HEK293T (cell line): ENCODE measurements at regions not wholly inside any gene's neighbourhood (a gene's known extent, or its start where the extent isn't known, plus 50 kb on each side); places are given as distances from the start of the nearest gene placed in this dataset.

Experiments used
- CTCF ChIA-PET: fragments of 350-600 bp; formaldehyde crosslinking; extraction: SDS; loops from one replicate; lab custom pipeline; 2021; ENCODE audit warnings: antibody characterized with exemption, inconsistent platforms; lab: Yijun Ruan, JAX
- POLR2A ChIA-PET: fragments of 350-600 bp; formaldehyde crosslinking; extraction: SDS; loops from one replicate; lab custom pipeline; 2020; ENCODE audit warnings: antibody characterized with exemption, inconsistent platforms; lab: Yijun Ruan, JAX
- DNase-seq: peaks from one replicate; pipeline ENCODE4 v3.0.0; 2012; ENCODE audit warnings: mixed read lengths; ENCODE audit errors: extremely low spot score
- ARNT ChIP-seq: fragments of 450-650 bp; IDR thresholded peaks from 2 replicates; pipeline ENCODE4 v1.6.1; 2017; ENCODE audit warnings: mild to moderate bottlenecking
- BHLHE40 ChIP-seq: fragments of 450-650 bp; IDR thresholded peaks from 2 replicates; pipeline ENCODE4 v1.6.1; 2016; ENCODE audit warnings: mild to moderate bottlenecking, moderate library complexity, borderline replicate concordance
- CTBP1 ChIP-seq: fragments of 450-650 bp; IDR thresholded peaks from 2 replicates; pipeline ENCODE4 v1.6.1; 2016; ENCODE audit warnings: borderline replicate concordance
- ELF4 ChIP-seq: fragments of 450-650 bp; IDR thresholded peaks from 2 replicates; pipeline ENCODE4 v1.6.1; 2017; ENCODE audit warnings: antibody characterized with exemption
- FOXA1 ChIP-seq: fragments of 450-650 bp; IDR thresholded peaks from 2 replicates; pipeline ENCODE4 v1.6.1; 2016; ENCODE audit warnings: mild to moderate bottlenecking
- FOXK2 ChIP-seq: fragments of 450-650 bp; IDR thresholded peaks from 2 replicates; pipeline ENCODE4 v1.6.1; 2016; ENCODE audit warnings: mild to moderate bottlenecking
- FOXM1 ChIP-seq: fragments of 450-650 bp; IDR thresholded peaks from 2 replicates; pipeline ENCODE4 v1.6.1; 2017; ENCODE audit warnings: mild to moderate bottlenecking, borderline replicate concordance
- HDGF ChIP-seq: fragments of 450-650 bp; IDR thresholded peaks from 2 replicates; pipeline ENCODE4 v1.6.1; 2017; ENCODE audit warnings: antibody characterized with exemption, borderline replicate concordance
- L3MBTL2 ChIP-seq: fragments of 450-650 bp; conservative IDR thresholded peaks from 2 replicates; pipeline ENCODE4 v1.6.1; 2016; ENCODE audit warnings: mild to moderate bottlenecking
- LEF1 ChIP-seq: fragments of 450-650 bp; IDR thresholded peaks from 2 replicates; pipeline ENCODE4 v1.6.1; 2017; ENCODE audit warnings: mild to moderate bottlenecking, borderline replicate concordance
- NFRKB ChIP-seq: fragments of 450-650 bp; IDR thresholded peaks from 2 replicates; pipeline ENCODE4 v1.6.1; 2016; ENCODE audit warnings: mild to moderate bottlenecking, moderate library complexity
- PKNOX1 ChIP-seq: fragments of 450-650 bp; IDR thresholded peaks from 2 replicates; pipeline ENCODE4 v1.6.1; 2016
- SP1 ChIP-seq: fragments of 450-650 bp; IDR thresholded peaks from 2 replicates; pipeline ENCODE4 v1.6.1; 2017
- SUZ12 ChIP-seq: fragments of 450-650 bp; IDR thresholded peaks from 2 replicates; pipeline ENCODE4 v1.6.1; 2016; ENCODE audit warnings: mild to moderate bottlenecking
- TARDBP ChIP-seq: fragments of 450-650 bp; IDR thresholded peaks from 2 replicates; pipeline ENCODE4 v1.6.1; 2016
- ZNF384 ChIP-seq: fragments of 450-650 bp; IDR thresholded peaks from 2 replicates; pipeline ENCODE4 v1.6.1; 2016

- ChIA-PET CTCF (no interaction called here), POLR2A (no interaction called here)
- no peak for TF ChIP-seq SUZ12
- TF ChIP-seq ZNF384 = no peak
- TF ChIP-seq HDGF = no peak
- no peak for TF ChIP-seq BHLHE40
- TF ChIP-seq ELF4 = no peak
- no peak for TF ChIP-seq FOXM1
- TF ChIP-seq FOXK2 = no peak
- no peak for TF ChIP-seq PKNOX1
- no peak for TF ChIP-seq L3MBTL2
- no peak for DNase-seq
Measured at GRCh38 chr12:89909753-89910152, 201.1 kb upstream of the ATP2B1 start.

DNA sequence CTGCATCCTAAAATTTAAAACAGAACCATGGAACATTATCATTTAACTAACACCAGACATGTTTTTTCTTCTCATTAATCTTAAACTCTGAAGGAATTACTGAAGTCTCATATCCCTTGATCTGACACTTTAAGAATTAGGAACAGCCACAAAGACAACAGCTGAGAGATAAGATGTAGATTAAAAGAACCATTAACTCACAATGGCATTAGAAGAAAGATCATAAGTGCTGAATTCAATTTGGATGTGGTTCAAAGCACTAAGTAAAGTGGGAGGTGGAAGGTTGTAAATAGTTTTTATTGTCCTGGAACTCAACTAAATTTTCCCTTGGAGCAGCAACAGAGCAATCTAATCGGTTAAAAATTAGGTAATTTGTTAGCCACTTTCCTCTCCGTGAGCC lies 199.0 kb upstream of the ATP2B1 start:
- TF ChIP-seq FOXM1 = no peak
- no peak for TF ChIP-seq ELF4
- no peak for TF ChIP-seq SP1
- no peak for TF ChIP-seq TARDBP
- TF ChIP-seq L3MBTL2 = no peak
- no peak for TF ChIP-seq LEF1
- TF ChIP-seq ARNT = no peak
- no peak for TF ChIP-seq CTBP1
- TF ChIP-seq FOXK2 = no peak
- TF ChIP-seq HDGF = no peak
- TF ChIP-seq SUZ12 = no peak
- POLR2A ChIA-PET = no interaction called here
- DNase-seq = no peak
- CTCF ChIA-PET = no interaction called here

DNA sequence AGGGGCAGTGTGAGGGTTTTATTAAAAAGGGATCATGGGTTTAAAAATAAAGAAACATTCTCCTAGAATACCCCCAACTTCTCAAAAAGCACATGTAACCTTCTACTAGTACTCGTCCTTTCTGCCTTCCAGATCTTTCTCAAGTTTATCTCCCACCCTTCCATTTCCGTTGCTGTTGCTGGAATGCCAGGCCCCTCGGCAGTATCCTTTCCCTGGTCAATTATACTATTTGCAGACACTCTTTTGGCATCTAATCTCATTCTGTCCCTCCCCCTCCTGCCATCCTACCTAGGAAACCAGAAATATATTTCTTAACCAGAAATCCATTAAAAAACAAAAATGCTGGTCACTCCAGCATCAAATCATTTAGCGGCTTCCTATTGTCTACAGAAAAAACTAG lies 198.2 kb upstream of the ATP2B1 start:
- POLR2A ChIA-PET = no interaction called here
- CTCF ChIA-PET = no interaction called here
- no peak for TF ChIP-seq LEF1
- TF ChIP-seq SUZ12 = no peak
- no peak for TF ChIP-seq CTBP1
- no peak for TF ChIP-seq BHLHE40
- TF ChIP-seq HDGF = no peak
- no peak for DNase-seq

GRCh38 chr12:89906178-89906577 lies 197.5 kb upstream of the ATP2B1 start:
- CTCF ChIA-PET = no interaction called here
- TF ChIP-seq PKNOX1 = no peak
- no peak for TF ChIP-seq FOXK2
- TF ChIP-seq HDGF = no peak
- TF ChIP-seq FOXA1 = no peak
- TF ChIP-seq SP1 = no peak
- TF ChIP-seq L3MBTL2 = no peak
- TF ChIP-seq BHLHE40 = no peak
- TF ChIP-seq NFRKB = no peak
- TF ChIP-seq ZNF384 = no peak
- TF ChIP-seq ARNT = no peak
- no peak for TF ChIP-seq LEF1
- TF ChIP-seq FOXM1 = no peak
- TF ChIP-seq TARDBP = no peak
- no peak for TF ChIP-seq ELF4
- no peak for TF ChIP-seq CTBP1
- TF ChIP-seq SUZ12 = no peak
- DNase-seq = no peak
- POLR2A ChIA-PET = interaction anchor here (0.5 kb wide), 1 partner anchor 43 kb away, joined by 3 read pairs; no protein-coding TSS in a partner anchor

DNA sequence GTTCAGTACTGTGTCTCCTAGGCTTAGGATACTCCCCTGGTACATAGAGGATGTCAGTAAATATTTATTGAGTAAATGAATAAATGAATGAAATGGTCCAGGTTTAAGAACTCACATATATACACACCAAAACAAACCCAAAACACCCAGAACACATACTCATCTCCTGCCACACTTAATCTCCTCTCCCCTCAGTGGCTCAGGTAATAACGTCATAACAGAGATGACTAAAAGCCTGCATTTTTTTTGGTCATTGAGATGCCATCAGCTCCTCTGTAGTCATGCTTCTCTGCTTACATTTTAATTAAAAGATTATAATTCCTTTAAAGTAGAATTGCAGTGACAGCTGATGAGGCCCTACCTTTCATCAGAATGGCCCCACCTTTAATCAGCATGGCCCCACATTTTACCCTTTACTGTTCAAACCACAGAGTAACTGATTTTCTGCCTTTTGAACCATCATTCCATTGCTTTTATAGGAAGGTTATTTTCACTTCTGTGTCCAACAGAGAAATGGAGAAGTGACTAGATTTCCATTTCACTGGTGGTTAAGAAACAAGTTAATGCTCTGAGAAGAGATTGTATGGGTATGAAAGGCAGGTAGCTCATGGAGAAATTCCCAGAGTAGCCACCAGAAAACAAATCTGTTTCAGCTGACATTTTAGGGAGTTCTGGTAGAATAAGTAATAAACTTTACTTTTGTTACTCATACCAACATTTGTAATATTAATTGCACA lies 193.4 kb upstream of the ATP2B1 start:
- TF ChIP-seq ELF4 = no peak
- TF ChIP-seq FOXM1 = no peak
- no peak for TF ChIP-seq L3MBTL2
- TF ChIP-seq ARNT = no peak
- no peak for TF ChIP-seq CTBP1
- no peak for TF ChIP-seq LEF1
- TF ChIP-seq PKNOX1 = no peak
- no peak for TF ChIP-seq SP1
- TF ChIP-seq TARDBP = no peak
- TF ChIP-seq SUZ12 = no peak
- no peak for TF ChIP-seq ZNF384
- TF ChIP-seq NFRKB = no peak
- TF ChIP-seq FOXA1 = no peak
- no peak for TF ChIP-seq FOXK2
- TF ChIP-seq HDGF = no peak
- no peak for TF ChIP-seq BHLHE40
- POLR2A ChIA-PET = no interaction called here
- CTCF ChIA-PET = no interaction called here

GRCh38 chr12:89901319-89901718 lies 192.7 kb upstream of the ATP2B1 start:
- ChIA-PET CTCF (no interaction called here), POLR2A (no interaction called here)
- TF ChIP-seq HDGF = no peak
- no peak for TF ChIP-seq TARDBP
- no peak for DNase-seq

More for the DNA sequence above, 193.4 kb upstream of the ATP2B1 start:
- DNase-seq = no peak
